ENCODE measurements at regions not wholly inside any gene's neighbourhood (a gene's known extent, or its start where the extent isn't known, plus 50 kb on each side); places are given as distances from the start of the nearest gene placed in this dataset.

- Histone ChIP-seq H3K9ac (ENCODE audit: low read depth in 1 of 2, low read length in 2 of 2) (no peak overlapping the region), H3K4me1 (ENCODE audit: control insufficient read depth in 1 of 2, insufficient read depth in 2 of 2, low read length in 2 of 2) (no peaks in the 10 kb centered on the region), H3K4me3 (ENCODE audit: low read depth in 1 of 2, low read length in 2 of 2) (no peak overlapping the region), H3K9me3 (ENCODE audit: control insufficient read depth in 1 of 2, low read length in 2 of 2) (no peaks in the 10 kb centered on the region), H3K36me3 (ENCODE audit: control insufficient read depth in 1 of 2, insufficient read depth in 2 of 2, low read length in 2 of 2) (no peaks in the 10 kb centered on the region), H3K27me3 (ENCODE audit: control insufficient read depth in 1 of 2, insufficient read depth in 2 of 2, low read length in 2 of 2) (no peaks in the 10 kb centered on the region), H3K27ac (ENCODE audit: low read depth, low read length) (no peak overlapping the region)
These were observed 1318.5 kb downstream of the STIM2 start for GRCh38 chr4:28179126-28179525.

- no peaks in the 10 kb centered on the region for H3K27me3 ChIP-seq (ENCODE audit: control insufficient read depth in 1 of 2, insufficient read depth in 2 of 2, low read length in 2 of 2)
- no peaks in the 10 kb centered on the region for H3K4me1 ChIP-seq (ENCODE audit: control insufficient read depth in 1 of 2, insufficient read depth in 2 of 2, low read length in 2 of 2)
- no peak overlapping the region for H3K9ac ChIP-seq (ENCODE audit: low read depth in 1 of 2, low read length in 2 of 2)
- H3K36me3 ChIP-seq (ENCODE audit: control insufficient read depth in 1 of 2, insufficient read depth in 2 of 2, low read length in 2 of 2): no peaks in the 10 kb centered on the region
- H3K27ac ChIP-seq (ENCODE audit: low read depth, low read length): no peak overlapping the region
- peaks cover 0 to 11% of the 10 kb centered on the region in 2 donors for H3K9me3 ChIP-seq (ENCODE audit: control insufficient read depth in 1 of 2, low read length in 2 of 2)
- no peak overlapping the region for H3K4me3 ChIP-seq (ENCODE audit: low read depth in 1 of 2, low read length in 2 of 2)
These were observed 1348.8 kb downstream of the STIM2 start for GRCh38 chr4:28209371-28209924.

- no peaks in the 10 kb centered on the region for H3K4me1 ChIP-seq (ENCODE audit: control insufficient read depth in 1 of 2, insufficient read depth in 2 of 2, low read length in 2 of 2)
- H3K4me3 ChIP-seq (ENCODE audit: low read depth in 1 of 2, low read length in 2 of 2): no peak overlapping the region
- H3K9me3 ChIP-seq (ENCODE audit: control insufficient read depth in 1 of 2, low read length in 2 of 2): peaks cover 0 to 4% of the 10 kb centered on the region in 2 donors
- no peak overlapping the region for H3K9ac ChIP-seq (ENCODE audit: low read depth in 1 of 2, low read length in 2 of 2)
- no peak overlapping the region for H3K27ac ChIP-seq (ENCODE audit: low read depth, low read length)
- no peaks in the 10 kb centered on the region for H3K36me3 ChIP-seq (ENCODE audit: control insufficient read depth in 1 of 2, insufficient read depth in 2 of 2, low read length in 2 of 2)
- H3K27me3 ChIP-seq (ENCODE audit: control insufficient read depth in 1 of 2, insufficient read depth in 2 of 2, low read length in 2 of 2): no peaks in the 10 kb centered on the region
These were observed 1351.2 kb downstream of the STIM2 start for GRCh38 chr4:28211676-28212470.

- H3K4me1 ChIP-seq (ENCODE audit: control insufficient read depth in 1 of 2, insufficient read depth in 2 of 2, low read length in 2 of 2): no peaks in the 10 kb centered on the region
- H3K27me3 ChIP-seq (ENCODE audit: control insufficient read depth in 1 of 2, insufficient read depth in 2 of 2, low read length in 2 of 2): no peaks in the 10 kb centered on the region
- no peak overlapping the region for H3K9ac ChIP-seq (ENCODE audit: low read depth in 1 of 2, low read length in 2 of 2)
- H3K27ac ChIP-seq (ENCODE audit: low read depth, low read length): no peak overlapping the region
- H3K36me3 ChIP-seq (ENCODE audit: control insufficient read depth in 1 of 2, insufficient read depth in 2 of 2, low read length in 2 of 2): no peaks in the 10 kb centered on the region
- H3K4me3 ChIP-seq (ENCODE audit: low read depth in 1 of 2, low read length in 2 of 2): no peak overlapping the region
- peaks cover 0 to 3% of the 10 kb centered on the region in 2 donors for H3K9me3 ChIP-seq (ENCODE audit: control insufficient read depth in 1 of 2, low read length in 2 of 2)
These were observed 1360.9 kb downstream of the STIM2 start for GRCh38 chr4:28221536-28221935.

GRCh38 chr4:28225050-28225449 is 1364.4 kb downstream of the STIM2 start:
- H3K9me3 ChIP-seq (ENCODE audit: control insufficient read depth in 1 of 2, low read length in 2 of 2): peaks cover 0 to 3% of the 10 kb centered on the region in 2 donors
- no peak overlapping the region for H3K27ac ChIP-seq (ENCODE audit: low read depth, low read length)
- no peaks in the 10 kb centered on the region for H3K4me1 ChIP-seq (ENCODE audit: control insufficient read depth in 1 of 2, insufficient read depth in 2 of 2, low read length in 2 of 2)
- no peaks in the 10 kb centered on the region for H3K36me3 ChIP-seq (ENCODE audit: control insufficient read depth in 1 of 2, insufficient read depth in 2 of 2, low read length in 2 of 2)
- H3K4me3 ChIP-seq (ENCODE audit: low read depth in 1 of 2, low read length in 2 of 2): no peak overlapping the region
- no peaks in the 10 kb centered on the region for H3K27me3 ChIP-seq (ENCODE audit: control insufficient read depth in 1 of 2, insufficient read depth in 2 of 2, low read length in 2 of 2)
- no peak overlapping the region for H3K9ac ChIP-seq (ENCODE audit: low read depth in 1 of 2, low read length in 2 of 2)

GRCh38 chr4:28225689-28226353 is 1365.2 kb downstream of the STIM2 start:
- H3K36me3 ChIP-seq (ENCODE audit: control insufficient read depth in 1 of 2, insufficient read depth in 2 of 2, low read length in 2 of 2): no peaks in the 10 kb centered on the region
- H3K9me3 ChIP-seq (ENCODE audit: control insufficient read depth in 1 of 2, low read length in 2 of 2): peaks cover 0 to 3% of the 10 kb centered on the region in 2 donors
- H3K4me3 ChIP-seq (ENCODE audit: low read depth in 1 of 2, low read length in 2 of 2): no peak overlapping the region
- no peak overlapping the region for H3K9ac ChIP-seq (ENCODE audit: low read depth in 1 of 2, low read length in 2 of 2)
- H3K4me1 ChIP-seq (ENCODE audit: control insufficient read depth in 1 of 2, insufficient read depth in 2 of 2, low read length in 2 of 2): no peaks in the 10 kb centered on the region
- no peaks in the 10 kb centered on the region for H3K27me3 ChIP-seq (ENCODE audit: control insufficient read depth in 1 of 2, insufficient read depth in 2 of 2, low read length in 2 of 2)
- H3K27ac ChIP-seq (ENCODE audit: low read depth, low read length): no peak overlapping the region

- H3K4me1 ChIP-seq (ENCODE audit: control insufficient read depth in 1 of 2, insufficient read depth in 2 of 2, low read length in 2 of 2): no peaks in the 10 kb centered on the region
- no peaks in the 10 kb centered on the region for H3K36me3 ChIP-seq (ENCODE audit: control insufficient read depth in 1 of 2, insufficient read depth in 2 of 2, low read length in 2 of 2)
- H3K9ac ChIP-seq (ENCODE audit: low read depth in 1 of 2, low read length in 2 of 2): no peak overlapping the region
- no peaks in the 10 kb centered on the region for H3K27me3 ChIP-seq (ENCODE audit: control insufficient read depth in 1 of 2, insufficient read depth in 2 of 2, low read length in 2 of 2)
- H3K4me3 ChIP-seq (ENCODE audit: low read depth in 1 of 2, low read length in 2 of 2): no peak overlapping the region
- H3K27ac ChIP-seq (ENCODE audit: low read depth, low read length): no peak overlapping the region
- peaks cover 0 to 5% of the 10 kb centered on the region in 2 donors for H3K9me3 ChIP-seq (ENCODE audit: control insufficient read depth in 1 of 2, low read length in 2 of 2)
These were observed 1366.3 kb downstream of the STIM2 start for GRCh38 chr4:28226962-28227361.

GRCh38 chr4:28227764-28228163 is 1367.1 kb downstream of the STIM2 start:
- no peaks in the 10 kb centered on the region for H3K27me3 ChIP-seq (ENCODE audit: control insufficient read depth in 1 of 2, insufficient read depth in 2 of 2, low read length in 2 of 2)
- H3K9me3 ChIP-seq (ENCODE audit: control insufficient read depth in 1 of 2, low read length in 2 of 2): peaks cover 0 to 5% of the 10 kb centered on the region in 2 donors
- H3K9ac ChIP-seq (ENCODE audit: low read depth in 1 of 2, low read length in 2 of 2): no peak overlapping the region
- H3K36me3 ChIP-seq (ENCODE audit: control insufficient read depth in 1 of 2, insufficient read depth in 2 of 2, low read length in 2 of 2): no peaks in the 10 kb centered on the region
- no peaks in the 10 kb centered on the region for H3K4me1 ChIP-seq (ENCODE audit: control insufficient read depth in 1 of 2, insufficient read depth in 2 of 2, low read length in 2 of 2)
- H3K4me3 ChIP-seq (ENCODE audit: low read depth in 1 of 2, low read length in 2 of 2): no peak overlapping the region
- H3K27ac ChIP-seq (ENCODE audit: low read depth, low read length): no peak overlapping the region

GRCh38 chr4:28228561-28229491 is 1368.2 kb downstream of the STIM2 start:
- no peaks in the 10 kb centered on the region for H3K27me3 ChIP-seq (ENCODE audit: control insufficient read depth in 1 of 2, insufficient read depth in 2 of 2, low read length in 2 of 2)
- H3K36me3 ChIP-seq (ENCODE audit: control insufficient read depth in 1 of 2, insufficient read depth in 2 of 2, low read length in 2 of 2): no peaks in the 10 kb centered on the region
- peaks cover 0 to 2% of the 10 kb centered on the region in 2 donors for H3K9me3 ChIP-seq (ENCODE audit: control insufficient read depth in 1 of 2, low read length in 2 of 2)
- H3K9ac ChIP-seq (ENCODE audit: low read depth in 1 of 2, low read length in 2 of 2): no peak overlapping the region
- no peak overlapping the region for H3K4me3 ChIP-seq (ENCODE audit: low read depth in 1 of 2, low read length in 2 of 2)
- H3K4me1 ChIP-seq (ENCODE audit: control insufficient read depth in 1 of 2, insufficient read depth in 2 of 2, low read length in 2 of 2): no peaks in the 10 kb centered on the region
- no peak overlapping the region for H3K27ac ChIP-seq (ENCODE audit: low read depth, low read length)

Measured in duodenal mucosa (tissue), 2 donors.